ENCODE measurements at regions not wholly inside any gene's neighbourhood (a gene's known extent, or its start where the extent isn't known, plus 50 kb on each side); places are given as distances from the start of the nearest gene placed in this dataset.

DNA sequence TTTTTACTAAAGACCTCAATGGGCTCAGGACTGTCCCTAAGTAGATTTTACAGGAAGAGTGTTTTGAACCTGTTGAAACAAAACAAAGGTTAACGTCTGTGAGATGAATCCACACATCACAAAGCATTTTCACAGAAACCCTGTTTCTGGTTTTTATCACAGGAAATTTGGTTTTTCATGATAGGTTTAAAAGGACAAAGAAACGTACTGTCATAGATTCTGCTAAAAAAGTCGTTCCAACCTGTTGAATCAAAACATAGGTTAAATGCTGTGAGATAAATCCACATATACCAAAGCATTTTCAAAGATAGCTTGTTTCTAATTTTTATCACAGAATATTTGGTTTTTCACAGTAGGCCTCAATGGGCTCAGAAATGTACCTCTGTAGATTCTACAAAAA, 1531.0 kb downstream of the UQCRFS1 start:
- peaks cover 0 to 10% (median 0%) of the 10 kb centered on the region in 4 donors for H3K9me3 ChIP-seq
- DNase-seq, result no peak
- H3K27ac ChIP-seq, result no peak overlapping the region
- no peak for ATAC-seq
- intact Hi-C loops (cut with DNase I), result no loop called here
- TF ChIP-seq CTCF (IDR thresholded peaks at IDR 0.05) (no peak), POLR2A (IDR thresholded peaks at IDR 0.05) (no peak)
- H3K4me1 ChIP-seq, result no peaks in the 10 kb centered on the region
- H3K27me3 ChIP-seq, result no peaks in the 10 kb centered on the region
- no peak overlapping the region for H3K4me3 ChIP-seq
- WGBS (ENCODE audit: insufficient coverage, low coverage, low lambda C conversion rate, missing lambda C conversion rate), result 36% methylated on average over 3 of the region's 3 CpGs
- no peaks in the 10 kb centered on the region for H3K36me3 ChIP-seq

DNA sequence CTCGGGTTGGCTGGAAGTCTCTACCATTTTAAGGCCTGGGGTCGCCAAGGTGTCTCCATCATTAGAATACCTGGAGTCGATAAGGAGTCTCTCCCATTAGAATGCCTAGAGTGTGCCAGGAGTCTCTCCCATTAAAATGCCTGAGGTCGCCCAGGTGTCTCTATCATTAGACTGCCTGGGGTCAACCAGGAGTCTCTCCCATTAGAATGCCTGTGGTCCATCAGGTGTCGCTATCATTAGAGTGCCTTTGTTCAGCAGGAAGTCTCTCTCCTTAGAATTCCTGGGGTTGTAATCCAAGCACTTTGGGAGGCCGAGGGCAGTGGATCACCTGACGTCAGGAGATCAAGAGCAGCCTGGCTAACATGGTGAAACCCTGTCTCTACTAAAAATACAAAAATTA, 1533.0 kb downstream of the UQCRFS1 start:
- ATAC-seq, result no peak
- TF ChIP-seq POLR2A (IDR thresholded peaks at IDR 0.05) (no peak), CTCF (IDR thresholded peaks at IDR 0.05) (no peak)
- Histone ChIP-seq H3K4me3 (no peak overlapping the region), H3K27me3 (no peaks in the 10 kb centered on the region), H3K9me3 (peaks cover 0 to 8% (median 0%) of the 10 kb centered on the region in 4 donors), H3K4me1 (no peaks in the 10 kb centered on the region), H3K36me3 (no peaks in the 10 kb centered on the region), H3K27ac (no peak overlapping the region)
- DNase-seq, result no peak
- WGBS (ENCODE audit: insufficient coverage, low coverage, low lambda C conversion rate, missing lambda C conversion rate), result 80% methylated on average over 1 of the region's 7 CpGs
- intact Hi-C loops (cut with DNase I), result no loop called here

GRCh38 chr19:27679399-27679798, 1533.6 kb downstream of the UQCRFS1 start:
- Histone ChIP-seq H3K9me3 (peaks cover 0 to 8% (median 0%) of the 10 kb centered on the region in 4 donors), H3K4me3 (no peak overlapping the region), H3K36me3 (no peaks in the 10 kb centered on the region), H3K4me1 (no peaks in the 10 kb centered on the region), H3K27ac (no peak overlapping the region), H3K27me3 (no peaks in the 10 kb centered on the region)
- no peak for DNase-seq
- TF ChIP-seq CTCF (IDR thresholded peaks at IDR 0.05), result no peak
- no peak for TF ChIP-seq POLR2A (IDR thresholded peaks at IDR 0.05)
- ATAC-seq, result no peak
- 19% methylated on average over 2 of the region's 8 CpGs for WGBS (ENCODE audit: insufficient coverage, low coverage, low lambda C conversion rate, missing lambda C conversion rate)
- intact Hi-C loops (cut with DNase I), result no loop called here

- TF ChIP-seq CTCF (IDR thresholded peaks at IDR 0.05) (no peak), POLR2A (IDR thresholded peaks at IDR 0.05) (no peak)
- ATAC-seq, result no peak
- intact Hi-C loops (cut with DNase I), result no loop called here
- Histone ChIP-seq H3K27ac (no peak overlapping the region), H3K9me3 (peaks cover 0 to 5% (median 0%) of the 10 kb centered on the region in 4 donors), H3K4me1 (no peaks in the 10 kb centered on the region), H3K27me3 (no peaks in the 10 kb centered on the region), H3K4me3 (no peak overlapping the region), H3K36me3 (no peaks in the 10 kb centered on the region)
- DNase-seq, result no peak
- 27% methylated on average over 5 of the region's 6 CpGs for WGBS (ENCODE audit: insufficient coverage, low coverage, low lambda C conversion rate, missing lambda C conversion rate)
Measured at GRCh38 chr19:27676877-27677276, 1536.1 kb downstream of the UQCRFS1 start.

DNA sequence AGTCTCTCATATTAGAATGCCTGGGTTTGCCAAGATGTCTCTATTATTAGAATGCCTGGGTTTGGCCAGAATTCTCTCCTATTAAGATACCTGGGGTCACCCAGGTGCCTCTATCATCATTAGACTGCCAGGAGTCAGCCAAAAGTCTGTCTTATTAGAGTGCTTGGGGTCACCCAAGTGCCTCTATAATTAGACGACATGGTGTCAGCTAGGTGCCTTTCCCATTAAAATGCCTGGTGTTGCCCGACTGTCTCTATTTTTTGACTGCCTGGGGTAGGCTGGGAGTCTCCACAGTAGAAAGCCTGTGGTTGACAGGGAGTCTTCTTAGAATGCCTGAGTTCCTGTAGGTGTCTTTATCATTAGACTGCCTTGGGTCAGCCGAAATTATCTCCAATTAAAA, 1536.6 kb downstream of the UQCRFS1 start:
- ATAC-seq, result no peak
- H3K4me1 ChIP-seq, result no peaks in the 10 kb centered on the region

More for the DNA sequence above, 1536.6 kb downstream of the UQCRFS1 start:
- intact Hi-C loops (cut with DNase I), result no loop called here
- Histone ChIP-seq H3K27me3 (no peaks in the 10 kb centered on the region), H3K36me3 (no peaks in the 10 kb centered on the region), H3K9me3 (no peaks in the 10 kb centered on the region), H3K4me3 (no peak overlapping the region), H3K27ac (no peak overlapping the region)
- DNase-seq, result no peak
- no peak for TF ChIP-seq POLR2A (IDR thresholded peaks at IDR 0.05)
- no peak for TF ChIP-seq CTCF (IDR thresholded peaks at IDR 0.05)
- WGBS (ENCODE audit: insufficient coverage, low coverage, low lambda C conversion rate, missing lambda C conversion rate), result 44% methylated on average over 3 of the region's 3 CpGs
